HG03103 (cell line): ENCODE measurements at regions not wholly inside any gene's neighbourhood (a gene's known extent, or its start where the extent isn't known, plus 50 kb on each side); places are given as distances from the start of the nearest gene placed in this dataset.

Experiments used
- ATAC-seq: cut with Tn5 transposase; IDR thresholded peaks from one replicate; pipeline ENCODE4 v1.9.1; 2021; ENCODE audit warnings: low read depth; ENCODE audit not compliant: unreplicated experiment

- no peak for ATAC-seq
Observed at GRCh38 chr2:129727286-129727685, 252.2 kb upstream of the RAB6C start.

- ATAC-seq, result no peak
Observed at GRCh38 chr2:129728035-129728972, 251.2 kb upstream of the RAB6C start.

- no peak for ATAC-seq
Observed at GRCh38 chr2:129729011-129729410, 250.5 kb upstream of the RAB6C start.

GRCh38 chr2:129729646-129730045 is 249.8 kb upstream of the RAB6C start:
- ATAC-seq, result no peak

GRCh38 chr2:129730979-129731378 is 248.5 kb upstream of the RAB6C start:
- no peak for ATAC-seq

GRCh38 chr2:129731907-129732629 is 247.4 kb upstream of the RAB6C start:
- no peak for ATAC-seq

- no peak for ATAC-seq
Observed at GRCh38 chr2:129732630-129733026, 246.8 kb upstream of the RAB6C start.

- no peak for ATAC-seq
Observed at GRCh38 chr2:129733041-129733440, 246.4 kb upstream of the RAB6C start.

GRCh38 chr2:129733579-129733978 is 245.9 kb upstream of the RAB6C start:
- no peak for ATAC-seq

GRCh38 chr2:129734343-129735034 is 245.0 kb upstream of the RAB6C start:
- ATAC-seq, result no peak

GRCh38 chr2:129735576-129735975 is 243.9 kb upstream of the RAB6C start:
- ATAC-seq, result no peak

- no peak for ATAC-seq
Observed at GRCh38 chr2:129737660-129738527, 241.6 kb upstream of the RAB6C start.

- ATAC-seq, result no peak
Observed at GRCh38 chr2:129738799-129739198, 240.7 kb upstream of the RAB6C start.

- no peak for ATAC-seq
Observed at GRCh38 chr2:129740504-129740903, 239.0 kb upstream of the RAB6C start.

GRCh38 chr2:129741165-129741564 is 238.3 kb upstream of the RAB6C start:
- no peak for ATAC-seq

GRCh38 chr2:129741623-129742022 is 237.8 kb upstream of the RAB6C start:
- no peak for ATAC-seq

GRCh38 chr2:129742415-129743180 is 236.9 kb upstream of the RAB6C start:
- ATAC-seq, result no peak

- no peak for ATAC-seq
Observed at GRCh38 chr2:129744141-129744540, 235.3 kb upstream of the RAB6C start.

GRCh38 chr2:129744649-129745048 is 234.8 kb upstream of the RAB6C start:
- no peak for ATAC-seq
